Embryonic facial prominence (tissue), 1 donor: ENCODE measurements at regions not wholly inside any gene's neighbourhood (a gene's known extent, or its start where the extent isn't known, plus 50 kb on each side); places are given as distances from the start of the nearest gene placed in this dataset.
"Not testable (repeated sequence)": the region's sequence is repeated elsewhere in the genome, so short reads cannot be mapped to it uniquely, and the experiment has no call there.

Experiments
- DNase-seq: peaks from one replicate; pipeline ENCODE4 v3.0.0-alpha.2; 2016; ENCODE audit errors: extremely low spot score

DNA sequence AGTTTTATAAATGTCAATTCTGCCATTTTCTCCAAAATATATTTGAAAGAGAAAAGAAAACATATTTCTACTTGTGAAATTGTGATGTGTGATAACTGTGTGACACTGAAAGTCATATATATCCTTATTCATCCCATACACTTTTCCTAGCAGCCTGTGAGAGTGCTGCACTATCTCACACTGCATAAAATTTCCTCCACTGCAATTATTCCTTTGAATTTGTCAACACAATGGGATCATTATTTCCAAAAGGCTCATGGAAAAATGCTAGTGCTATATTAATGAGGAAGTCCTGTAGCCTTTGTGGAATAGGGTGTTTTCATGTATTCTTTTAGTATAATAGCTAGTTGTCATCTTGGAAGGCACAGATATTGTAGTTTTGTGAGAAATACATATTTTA is 504.1 kb downstream of the RPL10L start:
- DNase-seq: no peak

DNA sequence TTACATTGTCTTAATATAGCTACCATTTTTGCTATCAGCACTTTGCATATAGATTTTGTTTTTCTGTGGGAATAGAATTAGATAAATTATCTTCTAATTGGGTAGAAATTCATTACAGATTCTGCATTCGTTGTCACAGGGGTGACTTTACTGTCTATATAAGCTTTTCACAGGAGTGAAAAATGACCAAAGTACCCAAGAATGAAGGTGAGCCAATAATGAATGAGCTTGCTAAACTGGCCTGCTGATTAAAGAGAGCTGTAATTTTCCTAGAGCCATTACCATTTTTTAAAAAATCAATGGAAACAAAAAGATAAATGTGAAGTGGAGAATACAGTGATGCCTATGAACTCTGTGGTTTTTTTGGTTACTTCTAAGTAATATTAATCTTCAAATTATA is 504.6 kb downstream of the RPL10L start:
- DNase-seq: no peak

DNA sequence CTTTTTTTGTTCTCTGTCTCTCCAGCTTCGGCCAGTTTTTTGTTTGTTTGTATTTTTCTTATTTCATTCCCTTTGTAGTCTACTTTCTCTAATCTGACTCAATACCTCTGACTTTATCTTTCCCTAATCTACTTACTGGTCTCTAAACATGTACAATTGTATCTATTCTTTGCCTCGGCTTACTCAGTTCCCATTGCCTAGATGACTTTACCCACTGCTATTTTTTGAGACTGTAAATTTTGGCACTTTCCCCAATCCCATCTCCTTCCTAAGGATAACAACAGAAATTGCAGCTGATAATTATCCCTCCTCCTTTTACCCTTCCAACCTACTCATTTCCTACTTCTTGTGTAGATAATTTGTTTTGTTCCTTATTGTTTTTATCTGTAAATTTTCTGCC is 511.1 kb downstream of the RPL10L start:
- no peak for DNase-seq

DNA sequence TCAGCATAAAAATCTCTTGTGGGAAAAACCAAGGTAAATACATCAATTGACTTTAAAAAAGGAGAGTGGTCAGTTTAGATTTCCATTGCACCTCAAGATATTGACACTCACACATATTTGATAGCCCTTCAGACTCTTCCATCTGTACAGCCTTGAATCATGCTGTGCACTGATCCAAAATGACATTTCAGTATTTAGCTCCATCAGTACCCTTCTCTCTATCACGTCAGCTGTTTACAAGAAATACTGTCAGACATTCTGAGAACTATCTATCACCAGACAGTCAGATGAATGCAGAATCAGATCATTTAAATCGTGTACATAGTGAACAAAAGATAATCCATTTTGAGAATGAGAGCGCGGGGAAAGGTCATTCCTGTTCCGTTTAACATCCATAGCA is 511.9 kb downstream of the RPL10L start:
- no peak for DNase-seq

DNA sequence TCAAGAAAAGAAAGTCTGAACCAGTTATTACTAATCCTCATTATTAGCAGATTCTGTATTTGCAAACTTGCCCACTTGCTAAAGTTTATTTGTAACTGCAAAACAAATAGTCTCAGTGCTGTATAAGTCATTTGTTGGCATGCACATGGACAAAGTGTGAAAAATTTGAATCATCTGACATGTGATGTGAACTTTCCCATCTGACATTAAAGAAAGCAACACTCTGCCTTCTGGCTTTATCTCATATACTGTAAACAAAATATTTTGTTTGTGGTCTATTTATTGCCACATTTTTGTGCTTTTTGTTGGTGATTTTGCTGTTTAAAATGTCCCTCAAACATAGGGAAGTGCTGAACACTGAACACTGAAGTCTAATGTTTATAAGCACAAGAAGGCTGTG is 513.8 kb downstream of the RPL10L start:
- DNase-seq: no peak

DNA sequence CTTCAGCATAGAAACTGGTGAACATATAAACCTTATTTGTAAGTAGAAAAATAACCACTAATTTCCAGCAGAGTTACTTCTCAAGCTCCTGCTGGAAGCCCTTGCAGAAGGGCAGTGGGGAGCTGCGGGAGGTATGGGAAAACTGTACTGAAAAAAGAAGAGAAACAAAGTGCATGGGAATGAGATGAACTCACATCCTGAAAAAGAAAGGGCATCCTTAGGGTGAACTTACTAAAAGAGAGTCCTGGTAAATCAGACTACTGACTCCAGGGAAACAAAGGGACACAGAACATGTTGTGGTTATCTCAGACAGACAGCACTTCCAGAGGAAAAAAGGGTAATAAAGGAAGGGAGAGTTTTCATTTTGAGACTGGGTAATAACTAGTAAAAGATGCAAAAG is 515.1 kb downstream of the RPL10L start:
- DNase-seq: no peak

DNA sequence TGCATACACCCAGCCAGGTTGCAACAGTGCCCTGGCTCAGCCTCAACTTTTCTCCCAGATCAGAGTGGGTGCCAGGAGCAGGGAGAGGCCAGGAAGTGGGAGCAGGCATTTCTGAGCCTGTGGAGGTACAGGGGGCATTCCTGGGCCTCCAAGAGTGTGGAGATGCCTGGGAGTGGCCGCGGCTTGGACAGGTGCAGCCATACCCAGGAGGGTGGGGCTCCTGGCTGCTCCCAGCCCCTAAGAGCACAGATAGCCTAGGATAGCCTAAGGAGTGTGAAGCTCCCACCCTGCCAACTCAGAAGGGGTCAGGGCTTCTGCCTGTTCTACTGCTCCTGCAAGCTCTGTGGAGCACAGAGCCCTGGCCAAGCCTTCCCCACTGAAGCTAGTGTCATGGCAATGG is 543.4 kb downstream of the RPL10L start:
- no peak for DNase-seq

DNA sequence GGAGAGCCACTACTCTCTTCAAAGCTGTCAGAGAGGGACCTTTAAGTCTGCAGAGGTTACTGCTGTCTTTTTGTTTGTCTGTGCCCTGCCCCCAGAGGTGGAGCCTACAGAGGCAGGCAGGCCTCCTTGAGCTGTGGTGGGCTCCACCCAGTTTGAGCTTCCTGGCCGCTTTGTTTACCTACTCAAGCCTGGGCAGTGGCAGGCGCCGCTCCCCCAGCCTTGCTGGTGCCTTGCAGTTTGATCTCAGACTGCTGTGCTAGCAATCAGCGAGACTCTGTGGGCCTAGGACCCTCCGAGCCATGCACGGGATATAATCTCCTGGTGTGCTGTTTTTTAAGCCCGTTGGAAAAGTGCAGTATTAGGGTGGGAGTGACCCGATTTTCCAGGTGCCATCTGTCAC is 550.7 kb downstream of the RPL10L start:
- not testable (repeated sequence) for DNase-seq

DNA sequence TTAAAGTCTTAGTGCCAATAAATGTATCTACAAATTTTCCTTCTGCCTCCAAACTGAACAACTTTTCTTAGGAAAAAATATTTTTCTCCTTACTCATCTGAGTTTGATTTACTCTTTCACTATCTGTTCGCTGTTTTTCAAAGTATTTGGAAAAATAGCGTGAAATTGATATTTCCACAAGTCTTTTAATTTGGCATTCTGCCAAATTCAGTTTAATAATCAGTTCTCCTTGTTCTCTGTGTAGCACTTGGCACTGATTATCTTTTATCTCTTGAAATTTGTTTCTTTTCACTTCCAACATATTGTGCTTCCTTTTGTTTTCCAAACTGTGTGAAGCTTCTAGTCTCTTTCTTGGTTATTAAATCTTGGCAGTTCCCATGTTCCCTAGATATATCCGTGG is 559.8 kb downstream of the RPL10L start:
- DNase-seq: no peak

DNA sequence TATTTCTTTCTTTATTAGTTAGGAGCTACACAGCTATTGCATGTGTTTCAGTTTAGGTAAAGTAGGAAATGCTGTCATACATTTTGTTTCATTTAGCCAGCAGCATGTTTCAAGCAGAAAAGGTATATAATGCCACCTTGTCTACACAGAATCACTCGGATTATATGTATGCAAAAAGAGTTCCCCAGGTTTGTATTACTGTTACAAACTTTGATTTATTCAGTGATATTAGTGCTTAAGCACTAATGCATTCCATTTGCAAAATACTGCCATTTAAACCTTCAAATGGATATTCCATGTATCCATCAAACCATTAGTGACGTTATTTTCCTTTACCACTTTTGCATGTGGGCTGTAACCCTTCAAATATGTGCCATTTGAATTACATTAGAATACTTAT is 564.0 kb downstream of the RPL10L start:
- no peak for DNase-seq

DNA sequence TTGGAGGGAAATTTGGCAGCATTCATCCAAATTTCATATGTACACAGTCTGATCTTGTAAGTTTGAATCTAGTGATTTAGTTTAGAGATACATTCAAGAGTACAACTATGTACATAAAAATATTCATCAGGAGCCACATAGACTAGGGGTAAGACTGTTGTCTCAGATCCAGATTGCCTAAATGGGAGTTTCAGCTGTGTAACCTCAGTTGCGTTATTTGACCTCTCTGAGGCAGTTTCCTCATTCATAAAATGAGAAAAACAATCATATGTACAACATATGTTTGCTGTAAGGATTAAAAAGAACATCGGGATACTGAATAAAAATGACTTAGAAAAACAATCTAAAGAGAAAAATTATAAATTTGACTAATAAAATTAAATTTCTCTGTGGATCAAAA is 577.5 kb downstream of the RPL10L start:
- DNase-seq: no peak

DNA sequence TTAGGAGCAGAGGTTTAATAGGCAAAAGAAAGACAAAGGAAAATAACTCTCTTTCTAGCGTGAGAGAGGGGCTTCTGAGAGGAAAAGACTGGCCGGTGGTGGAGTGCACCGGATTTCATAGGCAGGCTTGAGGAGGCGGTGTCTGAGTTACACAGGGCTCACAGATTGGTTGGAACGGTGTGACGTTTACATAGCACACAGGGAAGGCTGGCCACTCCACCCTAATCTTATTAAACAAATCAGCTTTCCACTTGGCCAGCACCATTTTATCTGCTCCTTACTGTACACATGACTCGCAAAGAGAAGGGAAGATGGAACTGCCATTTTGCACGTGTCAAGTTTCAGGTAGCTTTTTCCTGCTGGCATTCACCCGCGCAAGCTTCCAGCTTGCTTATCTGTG is 587.7 kb downstream of the RPL10L start:
- DNase-seq: no peak

DNA sequence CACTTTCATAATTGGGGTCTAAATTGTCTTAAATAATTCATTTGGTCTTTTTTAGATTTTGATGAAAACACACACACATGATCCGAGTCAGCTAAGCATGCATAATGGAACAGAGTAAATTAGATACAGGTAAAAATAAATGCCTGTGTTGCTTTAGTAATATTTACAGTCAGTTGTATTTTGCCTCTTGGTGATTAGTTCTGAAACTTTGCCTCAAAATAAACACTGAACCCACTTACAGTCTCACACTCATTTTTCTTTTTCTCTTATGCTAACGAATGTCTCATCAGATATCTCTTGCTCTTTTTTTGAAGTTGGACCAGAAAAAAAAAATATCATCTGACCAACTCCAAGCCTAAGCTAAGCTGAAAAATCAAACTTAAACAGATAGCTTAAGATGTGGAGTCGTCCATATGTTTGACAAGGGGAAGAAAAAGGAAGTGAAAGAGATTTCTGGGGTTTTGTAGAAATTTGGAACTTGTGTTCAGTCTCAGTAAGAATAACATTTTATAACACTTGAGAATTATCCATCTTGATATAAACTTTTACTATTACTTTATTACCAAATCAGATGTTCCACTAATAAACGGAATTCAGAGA is 592.5 kb downstream of the RPL10L start:
- no peak for DNase-seq

DNA sequence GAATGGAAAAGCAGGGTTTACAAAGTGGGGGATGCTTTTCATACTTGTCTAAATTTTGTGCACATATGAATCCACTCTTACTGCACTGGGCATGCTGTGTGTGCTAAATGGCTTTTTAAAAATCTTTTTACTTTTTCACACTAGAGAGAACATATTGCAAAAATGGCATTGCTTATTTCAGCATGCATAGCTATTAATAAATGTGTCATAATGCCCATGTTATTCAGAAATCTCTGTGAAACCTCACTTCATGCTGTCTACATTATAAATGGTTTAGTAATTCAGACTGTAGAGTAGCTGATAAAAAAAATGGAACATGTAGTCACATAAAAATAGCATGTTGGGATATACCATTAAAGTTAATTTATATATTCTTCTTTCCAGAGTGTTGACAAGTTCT is 593.8 kb downstream of the RPL10L start:
- no peak for DNase-seq

DNA sequence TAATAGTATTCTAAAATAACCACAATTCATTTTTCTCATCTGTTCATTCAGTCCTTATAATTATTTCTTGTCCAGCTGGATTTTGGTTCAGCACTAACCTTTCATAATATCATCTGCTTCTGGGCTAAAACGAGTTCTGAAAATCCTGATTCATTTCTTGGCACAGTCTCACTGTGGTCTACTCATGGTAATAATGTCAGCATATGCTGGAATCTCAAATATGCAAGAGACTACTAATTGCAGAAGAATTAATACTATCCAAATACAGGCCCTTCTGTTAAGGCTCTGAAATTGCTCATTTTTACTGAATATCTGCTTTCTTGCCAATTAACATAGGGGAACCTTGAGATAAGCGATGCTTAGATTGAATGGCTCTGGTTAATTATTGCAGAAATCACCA is 597.1 kb downstream of the RPL10L start:
- DNase-seq: no peak

DNA sequence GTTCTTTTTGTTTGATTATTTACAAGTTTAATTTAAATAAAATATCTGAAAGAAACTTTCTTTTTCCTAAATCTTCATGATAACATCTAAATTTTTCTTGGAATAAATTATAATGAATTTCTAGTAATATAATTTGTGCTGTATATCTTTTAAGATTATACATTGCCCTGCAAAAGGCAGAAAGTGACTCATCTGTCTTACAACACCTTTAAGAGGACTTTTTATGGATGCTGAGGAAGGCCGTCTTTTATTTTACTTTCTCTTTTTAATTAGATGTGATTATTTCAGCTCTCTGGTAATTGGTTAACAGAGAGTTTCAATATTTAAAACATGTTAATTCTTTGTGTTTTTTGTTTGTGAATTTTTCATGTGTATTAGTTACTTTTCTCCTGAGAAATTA is 598.4 kb downstream of the RPL10L start:
- no peak for DNase-seq

DNA sequence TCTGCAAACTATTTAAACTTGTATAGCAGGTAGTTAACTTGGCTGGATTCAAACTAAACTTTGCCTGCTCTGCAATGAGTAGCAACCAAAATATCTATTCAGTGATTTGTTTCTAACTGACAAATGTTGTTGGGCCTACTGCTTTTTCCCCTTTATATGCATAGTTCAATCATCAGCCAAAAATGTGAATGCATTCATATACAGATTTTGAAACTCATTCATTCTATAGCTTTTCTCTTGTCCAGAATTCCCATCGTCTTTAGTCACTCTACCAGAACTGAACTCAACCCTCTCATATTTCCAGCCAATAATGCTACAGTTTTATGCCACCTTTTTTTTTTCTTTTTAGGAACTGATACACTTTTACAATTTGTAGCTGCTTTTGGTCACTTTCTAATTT is 599.8 kb downstream of the RPL10L start:
- DNase-seq: no peak

DNA sequence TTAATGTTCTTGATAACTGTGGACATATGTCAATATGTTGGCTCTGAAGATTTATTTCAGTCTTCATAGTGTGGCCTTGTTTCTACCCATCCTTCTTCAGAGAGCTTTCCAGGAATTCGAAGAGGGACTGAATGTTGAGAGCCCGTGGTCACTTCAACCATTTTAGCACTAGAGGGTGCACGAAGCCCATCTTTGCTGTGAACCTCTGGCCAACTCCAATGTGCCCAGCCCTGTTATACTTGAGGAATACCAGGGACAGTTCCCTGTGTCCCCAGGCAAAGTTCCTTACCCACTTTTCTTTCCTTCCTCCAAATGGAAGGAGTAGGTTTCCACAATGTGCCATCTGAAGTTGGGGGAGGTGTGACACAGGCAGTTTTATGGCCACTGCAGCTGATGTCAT is 603.5 kb downstream of the RPL10L start:
- DNase-seq: no peak

DNA sequence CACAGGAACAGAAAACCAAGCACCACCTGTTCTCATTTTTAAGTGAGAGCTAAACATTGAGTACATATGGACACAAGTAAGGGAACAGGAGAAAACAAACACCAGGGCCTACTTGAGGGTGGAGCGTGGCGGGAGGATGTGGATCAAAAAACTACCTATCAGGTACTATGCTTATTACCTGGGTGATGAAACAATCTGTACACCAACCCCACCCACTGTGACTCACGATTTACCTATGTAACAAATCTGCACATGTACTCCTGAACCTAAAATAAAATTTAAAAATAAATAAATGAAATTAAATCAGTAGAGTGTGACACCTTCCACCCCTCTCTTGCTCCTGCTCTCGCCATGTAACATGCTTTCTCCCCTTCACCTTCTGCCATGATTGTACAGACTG is 615.5 kb downstream of the RPL10L start:
- no peak for DNase-seq

DNA sequence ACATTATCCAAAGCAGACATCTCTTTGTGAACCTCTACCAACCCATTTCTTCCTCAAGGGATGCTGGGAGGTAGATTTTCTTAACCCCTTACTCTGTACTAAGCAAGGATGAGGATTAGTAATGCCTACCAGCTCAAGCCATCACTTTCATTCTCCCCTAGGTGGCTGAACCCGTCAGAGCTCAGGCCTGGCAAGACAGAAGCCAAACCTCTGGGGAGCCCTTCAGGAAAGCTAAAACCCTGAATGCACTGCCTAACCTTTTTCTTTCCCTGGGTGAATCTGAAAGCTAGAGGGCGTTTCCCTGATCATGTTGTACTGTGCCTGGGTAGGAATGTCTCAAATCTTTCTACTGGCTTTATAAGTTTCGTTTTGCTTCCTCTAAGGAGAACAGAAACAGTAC is 617.3 kb downstream of the RPL10L start:
- DNase-seq: no peak

DNA sequence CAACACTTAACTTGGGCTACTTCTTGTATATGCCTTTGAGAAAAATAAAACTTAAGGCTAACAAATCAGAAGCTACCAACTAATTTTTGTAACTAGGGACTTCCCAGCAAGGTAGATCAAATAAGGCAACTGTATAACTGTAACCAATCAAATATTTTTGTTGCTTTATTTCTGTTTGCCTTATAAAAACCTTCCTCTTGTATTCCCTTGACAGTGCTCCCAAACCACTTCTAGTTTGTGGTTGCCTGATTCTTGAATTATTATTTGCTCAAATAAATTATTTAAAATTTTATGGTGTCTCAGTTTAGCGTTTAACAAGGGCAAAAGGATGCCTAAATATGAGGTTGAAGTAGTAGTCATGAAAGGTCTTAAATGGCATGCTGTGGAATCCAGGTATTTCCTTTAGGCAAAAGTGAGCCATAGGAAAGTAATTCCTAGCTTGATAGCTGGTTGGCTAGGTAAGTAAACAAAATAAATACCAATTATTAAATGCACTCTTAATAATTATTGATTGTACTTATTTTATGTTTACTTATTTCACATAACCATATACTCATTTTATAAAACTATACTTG is 632.6 kb downstream of the RPL10L start:
- no peak for DNase-seq

DNA sequence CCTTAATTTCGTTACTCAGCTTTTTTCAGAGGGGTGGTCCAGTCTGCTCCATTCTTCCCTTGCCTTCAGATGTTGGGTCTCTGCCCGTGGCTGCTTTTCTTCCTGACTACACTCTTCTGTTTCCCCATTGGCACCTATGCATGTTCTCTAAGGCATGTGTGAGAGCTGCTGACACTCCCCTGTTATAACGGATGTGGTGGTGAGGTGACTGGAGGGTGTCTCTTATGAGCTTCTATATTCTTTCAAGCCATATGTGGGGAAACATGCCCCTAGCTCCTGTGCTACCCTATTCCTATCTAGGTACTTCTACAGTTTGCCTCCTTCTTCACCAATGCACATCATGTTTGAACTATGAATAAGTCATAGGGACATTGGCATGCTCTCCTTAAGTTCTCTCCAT is 643.2 kb downstream of the RPL10L start:
- DNase-seq: no peak

DNA sequence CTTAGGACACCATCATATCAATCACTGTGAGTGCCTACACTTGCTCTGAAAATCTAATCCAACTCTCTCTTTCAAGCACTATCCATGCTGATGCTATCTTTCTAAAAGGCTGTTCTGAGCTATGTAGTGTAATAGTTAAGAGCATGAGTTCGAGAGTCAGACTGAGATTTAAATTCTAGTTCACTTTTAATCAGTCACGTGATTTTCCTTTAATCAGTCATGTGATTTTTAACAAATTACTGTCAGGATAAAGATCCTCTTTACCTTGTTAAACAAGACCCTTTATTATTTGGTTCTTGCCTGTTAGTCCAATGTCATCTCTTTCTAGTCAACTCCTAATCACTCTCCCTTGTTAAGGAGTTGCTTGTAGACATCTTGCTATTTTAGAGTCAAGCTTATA is 653.0 kb downstream of the RPL10L start:
- DNase-seq: no peak

DNA sequence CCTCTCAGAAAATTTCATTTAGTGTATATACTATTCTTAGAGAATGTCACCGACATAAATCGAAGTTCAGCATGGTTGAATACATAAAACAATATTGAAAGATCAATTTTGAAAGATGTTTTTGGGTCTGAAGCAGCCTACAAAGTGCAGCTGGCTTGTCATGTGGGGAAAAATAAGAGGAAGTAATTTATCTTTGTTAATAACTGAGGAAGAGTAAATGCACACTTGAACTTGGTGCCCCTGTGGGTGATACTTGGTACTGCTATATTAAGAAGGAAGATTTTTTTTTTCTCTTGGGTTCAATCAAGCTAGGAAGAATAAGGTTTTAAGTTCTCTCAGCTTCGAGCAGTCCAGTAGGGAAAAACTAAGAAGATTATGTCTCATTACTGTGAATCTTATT is 661.3 kb downstream of the RPL10L start:
- DNase-seq: no peak
